ENCODE measurements at regions not wholly inside any gene's neighbourhood (a gene's known extent, or its start where the extent isn't known, plus 50 kb on each side); places are given as distances from the start of the nearest gene placed in this dataset.

DNA sequence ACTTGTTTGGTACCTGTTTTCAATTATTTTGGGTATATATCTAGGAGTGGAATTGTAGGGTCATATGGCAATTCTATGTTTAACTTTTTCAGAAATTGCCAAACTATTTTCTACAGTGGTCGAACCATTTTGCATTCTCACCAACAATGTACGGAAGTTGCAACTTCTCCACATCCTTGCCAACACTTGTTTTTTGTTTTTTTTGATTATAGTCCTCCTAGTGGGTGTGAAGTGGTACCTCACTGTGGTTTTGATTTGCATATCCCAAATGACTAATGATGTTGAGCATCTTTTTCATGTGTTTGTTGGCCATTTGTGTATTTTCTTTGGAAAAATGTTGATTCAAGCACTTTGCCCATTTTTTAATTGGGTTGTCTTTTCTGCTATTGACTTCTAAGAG lies 122.1 kb downstream of the RPS24 start:
- no peak overlapping the region for H3K4me3 ChIP-seq (replicated peaks; ENCODE audit: low read depth, low read length)
- no peak for DNase-seq (ENCODE audit: extremely low read depth, low read depth)
- TF ChIP-seq, protein P1, sequence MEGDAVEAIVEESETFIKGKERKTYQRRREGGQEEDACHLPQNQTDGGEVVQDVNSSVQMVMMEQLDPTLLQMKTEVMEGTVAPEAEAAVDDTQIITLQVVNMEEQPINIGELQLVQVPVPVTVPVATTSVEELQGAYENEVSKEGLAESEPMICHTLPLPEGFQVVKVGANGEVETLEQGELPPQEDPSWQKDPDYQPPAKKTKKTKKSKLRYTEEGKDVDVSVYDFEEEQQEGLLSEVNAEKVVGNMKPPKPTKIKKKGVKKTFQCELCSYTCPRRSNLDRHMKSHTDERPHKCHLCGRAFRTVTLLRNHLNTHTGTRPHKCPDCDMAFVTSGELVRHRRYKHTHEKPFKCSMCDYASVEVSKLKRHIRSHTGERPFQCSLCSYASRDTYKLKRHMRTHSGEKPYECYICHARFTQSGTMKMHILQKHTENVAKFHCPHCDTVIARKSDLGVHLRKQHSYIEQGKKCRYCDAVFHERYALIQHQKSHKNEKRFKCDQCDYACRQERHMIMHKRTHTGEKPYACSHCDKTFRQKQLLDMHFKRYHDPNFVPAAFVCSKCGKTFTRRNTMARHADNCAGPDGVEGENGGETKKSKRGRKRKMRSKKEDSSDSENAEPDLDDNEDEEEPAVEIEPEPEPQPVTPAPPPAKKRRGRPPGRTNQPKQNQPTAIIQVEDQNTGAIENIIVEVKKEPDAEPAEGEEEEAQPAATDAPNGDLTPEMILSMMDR (IDR thresholded peaks at IDR 0.05; ENCODE audit: low read depth, low read length, missing control alignments): no peak

DNA sequence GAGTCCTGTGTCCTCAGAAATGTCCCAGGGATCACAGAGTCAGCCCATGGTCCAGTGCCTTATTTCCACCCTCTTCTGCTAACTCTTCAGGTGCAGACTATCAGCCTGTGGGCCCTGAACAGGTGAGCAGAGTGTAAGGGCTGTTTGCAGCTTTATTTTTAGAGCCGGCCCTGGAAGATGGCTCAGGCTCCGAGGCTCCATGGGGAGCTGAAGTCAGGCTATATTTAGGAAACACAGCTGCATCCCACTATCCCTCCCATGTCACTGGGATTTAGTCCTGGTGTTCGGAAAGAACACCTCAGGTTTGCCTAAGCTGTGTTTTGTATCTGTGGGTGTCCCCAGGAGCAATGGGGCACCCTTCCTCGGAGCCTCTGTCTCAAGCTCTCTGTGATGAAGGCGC lies 126.9 kb downstream of the RPS24 start:
- TF ChIP-seq, protein P1 (IDR thresholded peaks at IDR 0.05; ENCODE audit: low read depth, low read length, missing control alignments): no peak
- no peak overlapping the region for H3K4me3 ChIP-seq (replicated peaks; ENCODE audit: low read depth, low read length)
- no peak for DNase-seq (ENCODE audit: extremely low read depth, low read depth)

DNA sequence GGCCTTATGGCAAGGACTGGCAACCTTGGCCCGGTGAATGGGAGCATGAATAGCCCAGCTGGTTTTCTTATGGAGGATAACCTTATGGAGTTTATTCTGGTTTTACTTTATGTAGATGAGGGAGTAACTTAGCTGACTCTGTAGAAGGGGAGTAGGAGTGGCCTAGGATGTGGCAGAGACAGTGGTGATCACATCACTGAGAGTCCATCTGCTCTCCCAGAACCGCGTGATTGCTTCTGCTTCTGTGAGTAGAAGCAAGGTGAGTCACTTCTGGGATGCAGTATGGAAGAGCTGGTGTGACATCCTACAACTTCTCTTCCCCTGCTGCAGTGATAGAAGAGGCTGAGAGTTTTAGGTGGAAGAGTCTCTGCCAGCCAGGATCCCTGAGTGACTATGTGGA lies 129.2 kb downstream of the RPS24 start:
- no peak for DNase-seq (ENCODE audit: extremely low read depth, low read depth)
- TF ChIP-seq, protein P1 (IDR thresholded peaks at IDR 0.05; ENCODE audit: low read depth, low read length, missing control alignments): no peak
- no peak overlapping the region for H3K4me3 ChIP-seq (replicated peaks; ENCODE audit: low read depth, low read length)

DNA sequence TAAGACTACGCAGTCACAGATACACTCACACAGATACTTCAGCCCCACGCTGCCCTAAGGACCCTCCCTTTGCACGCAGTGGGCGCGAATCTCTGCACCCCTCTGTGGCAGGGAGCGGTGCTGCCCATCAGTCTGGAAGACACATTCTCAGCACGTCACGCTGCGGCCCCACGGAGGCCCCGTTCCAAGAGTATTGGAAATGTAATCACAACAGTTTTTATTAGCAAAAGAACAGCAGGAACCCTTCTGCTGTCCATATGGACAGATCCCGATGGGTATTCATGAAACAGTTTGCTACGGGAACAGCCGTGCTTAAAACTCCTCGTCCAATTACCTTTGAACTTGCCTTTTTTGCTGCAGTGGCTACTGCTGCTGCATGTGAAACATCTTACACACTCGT lies 131.0 kb downstream of the RPS24 start:
- no peak for DNase-seq (ENCODE audit: extremely low read depth, low read depth)
- H3K4me3 ChIP-seq (replicated peaks; ENCODE audit: low read depth, low read length): no peak overlapping the region
- TF ChIP-seq, protein P1 (IDR thresholded peaks at IDR 0.05; ENCODE audit: low read depth, low read length, missing control alignments): no peak

DNA sequence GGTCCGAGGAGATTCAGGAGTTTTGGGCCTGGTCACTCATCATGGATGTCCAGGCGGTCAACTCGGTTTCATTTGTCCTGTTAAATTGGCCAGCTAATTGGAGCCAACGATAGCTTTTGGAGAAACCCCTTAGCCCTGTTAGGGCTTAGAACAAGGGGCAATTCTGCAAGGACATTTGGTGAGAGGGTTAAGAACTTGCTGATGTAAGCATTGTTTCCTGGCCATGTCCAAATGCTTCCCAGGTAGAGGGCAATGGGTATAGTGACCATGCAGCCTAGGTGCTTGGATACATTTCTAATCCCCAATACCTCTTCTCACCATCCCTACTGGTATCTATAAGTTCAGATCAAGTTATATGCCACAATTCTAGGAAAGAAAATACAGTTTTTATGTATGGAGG lies 131.5 kb downstream of the RPS24 start:
- TF ChIP-seq, protein P1 (IDR thresholded peaks at IDR 0.05; ENCODE audit: low read depth, low read length, missing control alignments): no peak
- DNase-seq (ENCODE audit: extremely low read depth, low read depth): no peak
- H3K4me3 ChIP-seq (replicated peaks; ENCODE audit: low read depth, low read length): no peak overlapping the region

DNA sequence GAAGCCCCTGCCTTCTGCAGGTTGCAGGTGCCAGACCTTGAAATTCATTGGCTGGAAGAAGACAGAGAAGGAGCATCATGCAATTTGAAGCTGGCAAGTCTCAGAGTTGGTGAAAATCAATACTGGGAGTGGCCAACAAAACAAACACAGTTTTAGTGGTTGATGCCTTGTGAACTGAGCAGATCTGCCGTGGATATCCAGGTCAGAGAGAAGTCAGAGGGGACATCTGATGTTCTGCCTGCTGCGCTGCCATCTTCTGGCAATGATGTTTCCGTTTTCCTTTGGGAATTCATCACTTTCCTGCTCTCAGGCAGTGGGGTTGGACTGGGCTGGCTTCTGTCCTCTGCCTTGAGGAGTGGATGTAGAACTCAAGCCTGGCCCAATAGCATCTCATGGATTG lies 132.0 kb downstream of the RPS24 start:
- no peak overlapping the region for H3K4me3 ChIP-seq (replicated peaks; ENCODE audit: low read depth, low read length)
- TF ChIP-seq, protein P1 (IDR thresholded peaks at IDR 0.05; ENCODE audit: low read depth, low read length, missing control alignments): peak; percentile 7
- no peak for DNase-seq (ENCODE audit: extremely low read depth, low read depth)

DNA sequence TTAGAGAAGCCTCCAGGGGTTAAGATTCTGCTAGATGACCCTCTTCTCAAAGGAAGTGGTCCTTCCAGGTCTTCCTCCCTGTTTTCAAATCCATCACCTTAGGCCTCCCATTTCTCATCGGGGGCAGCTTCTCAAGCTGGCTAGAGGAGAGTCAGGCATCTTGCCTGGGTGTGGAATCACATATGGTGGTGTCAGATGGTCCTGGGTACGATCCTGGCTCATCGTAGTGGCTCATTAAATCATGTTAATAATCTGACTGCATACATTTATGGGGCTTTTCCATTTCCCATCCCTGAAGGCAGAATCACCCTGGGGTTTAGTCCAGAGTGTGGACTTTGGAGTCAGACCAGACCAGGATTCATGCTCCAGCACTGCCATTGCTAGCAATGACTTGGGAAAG lies 132.6 kb downstream of the RPS24 start:
- no peak for DNase-seq (ENCODE audit: extremely low read depth, low read depth)
- no peak overlapping the region for H3K4me3 ChIP-seq (replicated peaks; ENCODE audit: low read depth, low read length)
- TF ChIP-seq, protein P1 (IDR thresholded peaks at IDR 0.05; ENCODE audit: low read depth, low read length, missing control alignments): no peak
